PC-3 (cell line): ENCODE measurements at regions not wholly inside any gene's neighbourhood (a gene's known extent, or its start where the extent isn't known, plus 50 kb on each side); places are given as distances from the start of the nearest gene placed in this dataset.

Experiments used
- EZH2 ChIP-seq: fragments of 300-600 bp; sonication (generic); IDR thresholded peaks from one replicate; pipeline ENCODE4 v1.6.1; 2017; ENCODE audit warnings: antibody characterized with exemption, mild to moderate bottlenecking, low read length; ENCODE audit not compliant: unreplicated experiment
- EZH2phosphoT487 ChIP-seq: fragments of 300-600 bp; sonication (generic); IDR thresholded peaks from 2 replicates; pipeline ENCODE4 v1.6.1; 2018; ENCODE audit warnings: mild to moderate bottlenecking, antibody characterized with exemption, low read length, borderline replicate concordance
- TF ChIP-seq, protein P1 (sequence below): fragments of 300-600 bp; sonication (generic); conservative IDR thresholded peaks from 2 replicates; pipeline ENCODE4 v1.5.1; 2017; ENCODE audit warnings: antibody characterized with exemption, low read depth, mild to moderate bottlenecking, low read length

DNA sequence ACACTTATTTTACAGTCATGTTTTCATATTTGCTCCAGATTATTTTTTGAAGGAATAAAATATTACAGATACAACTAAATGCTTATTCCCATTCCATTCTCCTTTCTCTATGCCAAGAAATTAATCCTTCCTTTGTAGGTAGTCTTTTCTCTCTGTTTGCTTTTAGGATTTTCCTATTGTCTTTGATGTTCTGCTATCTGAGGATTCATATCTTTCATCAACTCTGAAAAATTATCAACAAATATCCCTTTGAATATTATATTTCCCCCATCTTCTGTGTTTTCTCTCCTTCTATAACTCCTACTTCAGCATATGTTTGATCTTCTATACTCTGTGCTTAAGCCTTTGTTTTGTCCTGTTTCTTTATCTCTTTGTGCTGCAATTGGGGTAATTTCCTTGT, 260.4 kb upstream of the RBMS1 start:
- TF ChIP-seq, protein P1, sequence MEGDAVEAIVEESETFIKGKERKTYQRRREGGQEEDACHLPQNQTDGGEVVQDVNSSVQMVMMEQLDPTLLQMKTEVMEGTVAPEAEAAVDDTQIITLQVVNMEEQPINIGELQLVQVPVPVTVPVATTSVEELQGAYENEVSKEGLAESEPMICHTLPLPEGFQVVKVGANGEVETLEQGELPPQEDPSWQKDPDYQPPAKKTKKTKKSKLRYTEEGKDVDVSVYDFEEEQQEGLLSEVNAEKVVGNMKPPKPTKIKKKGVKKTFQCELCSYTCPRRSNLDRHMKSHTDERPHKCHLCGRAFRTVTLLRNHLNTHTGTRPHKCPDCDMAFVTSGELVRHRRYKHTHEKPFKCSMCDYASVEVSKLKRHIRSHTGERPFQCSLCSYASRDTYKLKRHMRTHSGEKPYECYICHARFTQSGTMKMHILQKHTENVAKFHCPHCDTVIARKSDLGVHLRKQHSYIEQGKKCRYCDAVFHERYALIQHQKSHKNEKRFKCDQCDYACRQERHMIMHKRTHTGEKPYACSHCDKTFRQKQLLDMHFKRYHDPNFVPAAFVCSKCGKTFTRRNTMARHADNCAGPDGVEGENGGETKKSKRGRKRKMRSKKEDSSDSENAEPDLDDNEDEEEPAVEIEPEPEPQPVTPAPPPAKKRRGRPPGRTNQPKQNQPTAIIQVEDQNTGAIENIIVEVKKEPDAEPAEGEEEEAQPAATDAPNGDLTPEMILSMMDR, result no peak
- no peak for TF ChIP-seq EZH2phosphoT487
- no peak for TF ChIP-seq EZH2
